B cell (primary cell): ENCODE measurements at regions not wholly inside any gene's neighbourhood (a gene's known extent, or its start where the extent isn't known, plus 50 kb on each side); places are given as distances from the start of the nearest gene placed in this dataset.

Experiments used
- ATAC-seq: fragments of 200-7000 bp; cut with Tn5 transposase; one replicate; pipeline ENCODE4 v1.10.0; 2021; ENCODE audit warnings: low read depth, mild to moderate bottlenecking, moderate number of reproducible peaks, moderate library complexity
- CTCF ChIA-PET: fragments of 350-600 bp; sonication (Branson Sonifier 250); formaldehyde crosslinking; loops from one replicate; lab custom pipeline; 2021; ENCODE audit warnings: antibody characterized with exemption, inconsistent platforms; lab: Charles Lee
- POLR2A ChIA-PET: fragments of 350-600 bp; sonication (Branson Sonifier 250); formaldehyde crosslinking; loops from one replicate; lab custom pipeline; 2021; ENCODE audit warnings: antibody characterized with exemption; lab: Charles Lee
- DNase-seq: peaks from one replicate; pipeline ENCODE4 v3.0.0; 2013
- H2AFZ ChIP-seq: 2 replicates; pipeline ENCODE4 v1.6.1; 2012; ENCODE audit warnings: mild to moderate bottlenecking, low read depth, low read length; ENCODE audit not compliant: insufficient read depth, poor library complexity, severe bottlenecking
- H3K27ac ChIP-seq, 2 donors: 1 replicate in 1 of 2; 2 replicates in 1 of 2; pipeline ENCODE4 v1.5.1; 2012 to 2013; ENCODE audit warnings: low read length in 2 of 2, mild to moderate bottlenecking in 2 of 2, moderate library complexity in 1 of 2
- H3K27me3 ChIP-seq, 4 experiments: fragments of 200-600 bp in 1 of 4; sonication (generic) in 1 of 4; replicated peaks in 1 of 4; 1 replicate in 2 of 4; 2 replicates in 2 of 4; pipeline versions ENCODE4 v1.6.1 to v1.7.0; 2013 to 2016; ENCODE audit warnings: low read length in 3 of 4, mild to moderate bottlenecking in 2 of 4, mixed read lengths in 1 of 4, moderate library complexity in 1 of 4; ENCODE audit not compliant: insufficient read depth in 4 of 4, control insufficient read depth in 3 of 4; ENCODE audit errors: control extremely low read depth in 1 of 4
- H3K36me3 ChIP-seq, 2 experiments: replicated peaks in 1 of 2; 1 replicate in 1 of 2; 2 replicates in 1 of 2; pipeline versions ENCODE4 v1.6.1 to v1.7.1; 2013; ENCODE audit warnings: low read length in 1 of 2; ENCODE audit not compliant: insufficient read depth in 2 of 2, control insufficient read depth in 1 of 2; ENCODE audit errors: control extremely low read depth in 1 of 2, extremely low read depth in 1 of 2
- H3K4me1 ChIP-seq, 2 donors: fragments of 200-600 bp in 1 of 2; sonication (generic) in 1 of 2; 1 replicate in 1 of 2; 2 replicates in 1 of 2; pipeline versions ENCODE4 v1.5.1 to v1.6.1; 2013 to 2017; ENCODE audit warnings: low read length in 2 of 2; ENCODE audit not compliant: control insufficient read depth in 2 of 2, insufficient read depth in 2 of 2
- H3K4me2 ChIP-seq: replicated peaks from 2 replicates; pipeline ENCODE3; 2012; ENCODE audit warnings: mild to moderate bottlenecking, low read depth, low read length; ENCODE audit not compliant: poor library complexity, severe bottlenecking
- H3K4me3 ChIP-seq, 5 experiments: fragments of 200-600 bp in 1 of 5; sonication (generic) in 1 of 5; 1 replicate in 3 of 5; 2 replicates in 2 of 5; pipeline versions ENCODE4 v1.5.1 to v1.7.0; 2011 to 2016; ENCODE audit warnings: low read length in 4 of 5, mild to moderate bottlenecking in 4 of 5, low read depth in 2 of 5, control low read depth in 1 of 5, moderate library complexity in 1 of 5; ENCODE audit not compliant: insufficient read depth in 1 of 5; ENCODE audit errors: control extremely low read depth in 1 of 5, extremely low read depth in 1 of 5
- H3K79me2 ChIP-seq: fragments of 200-600 bp; sonication (generic); one replicate; pipeline ENCODE4 v1.6.0; 2016; ENCODE audit warnings: low read length; ENCODE audit not compliant: control insufficient read depth, insufficient read depth
- H3K9ac ChIP-seq: fragments of 200-600 bp; sonication (generic); 2 replicates; pipeline ENCODE4 v1.6.1; 2017; ENCODE audit warnings: mild to moderate bottlenecking, low read length, moderate library complexity
- H3K9me3 ChIP-seq, 3 donors: one replicate each; pipeline versions ENCODE4 v1.6.1 to v1.7.1; 2013; ENCODE audit warnings: low read length in 2 of 3; ENCODE audit not compliant: control insufficient read depth in 2 of 3, insufficient read depth in 1 of 3; ENCODE audit errors: control extremely low read depth in 1 of 3
- H4K20me1 ChIP-seq: 2 replicates; pipeline ENCODE4 v1.6.0; 2012; ENCODE audit warnings: mild to moderate bottlenecking, low read length; ENCODE audit not compliant: insufficient read depth, control insufficient read depth, poor library complexity, severe bottlenecking
- H3K27ac Mint-ChIP-seq: one replicate; pipeline ENCODE4 v1.8.0; 2021; ENCODE audit warnings: mixed read lengths
- H3K27me3 Mint-ChIP-seq: one replicate; pipeline ENCODE4 v1.8.0; 2021; ENCODE audit warnings: mixed read lengths
- H3K4me1 Mint-ChIP-seq: one replicate; pipeline ENCODE4 v1.8.0; 2021; ENCODE audit warnings: mixed read lengths
- H3K4me3 Mint-ChIP-seq: one replicate; pipeline ENCODE4 v1.8.0; 2021; ENCODE audit warnings: mixed read lengths
- H3K9me3 Mint-ChIP-seq: one replicate; pipeline ENCODE4 v1.8.0; 2022; ENCODE audit warnings: mixed read lengths; ENCODE audit not compliant: insufficient read depth
- EZH2 ChIP-seq: IDR thresholded peaks from 2 replicates; pipeline ENCODE4 v1.6.1; 2012; ENCODE audit warnings: borderline replicate concordance, low read depth, mild to moderate bottlenecking, moderate library complexity, low read length; ENCODE audit not compliant: insufficient read depth, poor library complexity, severe bottlenecking
- WGBS: methylation state at CpG from one replicate; pipeline ENCODE4 v1.1.5; 2013; ENCODE audit warnings: missing lambda C conversion rate; ENCODE audit not compliant: insufficient coverage; 5-methylcytosine and 5-hydroxymethylcytosine counted together
- intact Hi-C: fragments of 100-400 bp; cut with micrococcal nuclease; formaldehyde crosslinking; loops from one replicate; pipeline ENCODE4 v1.10.0; 2022
- TF ChIP-seq, protein P1 (sequence below): fragments of 200-600 bp; IDR thresholded peaks from one replicate; pipeline ENCODE4 v1.8.0; 2022; ENCODE audit warnings: antibody characterized with exemption, mild to moderate bottlenecking

DNA sequence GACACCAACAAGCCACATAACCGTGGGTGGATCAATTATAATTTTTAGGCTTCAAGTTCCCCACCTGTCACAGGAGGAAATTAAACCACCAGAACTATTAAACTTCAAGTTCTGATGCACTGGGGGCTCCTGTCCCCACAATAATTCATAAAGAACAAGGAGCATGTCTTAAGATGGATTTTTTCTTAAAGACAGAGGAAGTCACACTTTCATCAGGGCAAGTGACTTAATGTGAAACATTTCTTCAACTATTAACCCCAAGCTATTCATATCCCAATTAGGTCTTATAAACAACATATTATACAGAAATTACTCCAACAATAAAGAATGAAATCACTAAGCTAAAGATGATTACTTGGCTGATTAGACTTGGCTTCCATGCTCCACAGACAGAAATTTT, 292.5 kb downstream of the ETAA1 start:
- H3K4me3 Mint-ChIP-seq = no peak overlapping the region
- CTCF ChIA-PET = no interaction called here
- no peak for TF ChIP-seq EZH2
- TF ChIP-seq, protein P1, sequence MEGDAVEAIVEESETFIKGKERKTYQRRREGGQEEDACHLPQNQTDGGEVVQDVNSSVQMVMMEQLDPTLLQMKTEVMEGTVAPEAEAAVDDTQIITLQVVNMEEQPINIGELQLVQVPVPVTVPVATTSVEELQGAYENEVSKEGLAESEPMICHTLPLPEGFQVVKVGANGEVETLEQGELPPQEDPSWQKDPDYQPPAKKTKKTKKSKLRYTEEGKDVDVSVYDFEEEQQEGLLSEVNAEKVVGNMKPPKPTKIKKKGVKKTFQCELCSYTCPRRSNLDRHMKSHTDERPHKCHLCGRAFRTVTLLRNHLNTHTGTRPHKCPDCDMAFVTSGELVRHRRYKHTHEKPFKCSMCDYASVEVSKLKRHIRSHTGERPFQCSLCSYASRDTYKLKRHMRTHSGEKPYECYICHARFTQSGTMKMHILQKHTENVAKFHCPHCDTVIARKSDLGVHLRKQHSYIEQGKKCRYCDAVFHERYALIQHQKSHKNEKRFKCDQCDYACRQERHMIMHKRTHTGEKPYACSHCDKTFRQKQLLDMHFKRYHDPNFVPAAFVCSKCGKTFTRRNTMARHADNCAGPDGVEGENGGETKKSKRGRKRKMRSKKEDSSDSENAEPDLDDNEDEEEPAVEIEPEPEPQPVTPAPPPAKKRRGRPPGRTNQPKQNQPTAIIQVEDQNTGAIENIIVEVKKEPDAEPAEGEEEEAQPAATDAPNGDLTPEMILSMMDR = no peak

GRCh38 chr2:67694445-67694844, 297.3 kb downstream of the ETAA1 start:
- peaks cover 2% of the 10 kb centered on the region for H3K9me3 Mint-ChIP-seq
- no peaks in the 10 kb centered on the region for H3K79me2 ChIP-seq
- TF ChIP-seq, protein P1 = no peak
- no peak for TF ChIP-seq EZH2
- no peaks in the 10 kb centered on the region for H3K36me3 ChIP-seq
- WGBS = 28% methylated on average over 9 of the region's 10 CpGs
- peaks cover 0 to 2% (median 0%) of the 10 kb centered on the region in 3 donors for H3K9me3 ChIP-seq
- no peak overlapping the region for H3K4me2 ChIP-seq
- DNase-seq = no peak
- ChIA-PET CTCF (no interaction called here), POLR2A (no interaction called here)
- H3K27me3 Mint-ChIP-seq = peaks cover 34% of the 10 kb centered on the region
- no peaks in the 10 kb centered on the region for H3K4me1 Mint-ChIP-seq
- H3K27ac ChIP-seq = no peak overlapping the region
- no peak overlapping the region for H3K9ac ChIP-seq
- intact Hi-C loops = no loop called here
- H3K4me3 ChIP-seq = no peak overlapping the region
- peaks cover 0 to 13% (median 1%) of the 10 kb centered on the region in 4 experiments for H3K27me3 ChIP-seq
- ATAC-seq = no peak
- H3K4me3 Mint-ChIP-seq = no peak overlapping the region
- no peak overlapping the region for H2AFZ ChIP-seq
- H3K27ac Mint-ChIP-seq = no peak overlapping the region
- no peaks in the 10 kb centered on the region for H4K20me1 ChIP-seq
- no peaks in the 10 kb centered on the region for H3K4me1 ChIP-seq

More for the DNA sequence above, 292.5 kb downstream of the ETAA1 start:
- H3K27ac Mint-ChIP-seq = no peak overlapping the region
- Histone ChIP-seq H3K79me2 (no peaks in the 10 kb centered on the region), H2AFZ (no peak overlapping the region), H4K20me1 (no peaks in the 10 kb centered on the region), H3K9ac (no peak overlapping the region), H3K36me3 (no peaks in the 10 kb centered on the region), H3K4me1 (no peaks in the 10 kb centered on the region), H3K4me2 (no peak overlapping the region), H3K27ac (no peak overlapping the region), H3K27me3 (peaks cover 0 to 16% (median 1%) of the 10 kb centered on the region in 4 experiments), H3K9me3 (peaks cover 0 to 2% (median 0%) of the 10 kb centered on the region in 3 donors), H3K4me3 (no peak overlapping the region)
- intact Hi-C loops = no loop called here
- peaks cover 2% of the 10 kb centered on the region for H3K9me3 Mint-ChIP-seq
- POLR2A ChIA-PET = no interaction called here
- no CpG with 5 or more reads among the region's 1 CpG for WGBS
- H3K4me1 Mint-ChIP-seq = no peaks in the 10 kb centered on the region
- DNase-seq (no peak), ATAC-seq (no peak)
- peaks cover 36% of the 10 kb centered on the region for H3K27me3 Mint-ChIP-seq
